Tibial nerve (tissue), 4 donors: ENCODE measurements at regions not wholly inside any gene's neighbourhood (a gene's known extent, or its start where the extent isn't known, plus 50 kb on each side); places are given as distances from the start of the nearest gene placed in this dataset.

Source experiments
- DNase-seq, 2 donors: peaks; one replicate each; pipeline ENCODE4 v3.0.0-alpha.2; 2019; ENCODE audit warnings: low spot score in 2 of 2
- H3K27ac ChIP-seq, 4 donors: fragments of 200-600 bp; sonication (generic) in 3 of 4; one replicate each; pipeline ENCODE4 v1.5.1; 2017 to 2019; ENCODE audit warnings: mild to moderate bottlenecking in 1 of 4
- H3K27me3 ChIP-seq, 2 donors: fragments of 200-600 bp; sonication (generic) in 1 of 2; one replicate each; pipeline versions ENCODE4 v1.5.1 to v1.6.0; 2017 to 2019
- H3K36me3 ChIP-seq, 3 donors: fragments of 200-600 bp; sonication (generic); one replicate each; pipeline ENCODE4 v1.5.1; 2018 to 2019
- H3K4me1 ChIP-seq, 4 donors: fragments of 200-600 bp; sonication (generic) in 3 of 4; one replicate each; pipeline ENCODE4 v1.5.1; 2017 to 2019
- H3K4me3 ChIP-seq, 4 donors: fragments of 200-600 bp; sonication (generic) in 3 of 4; one replicate each; pipeline ENCODE4 v1.5.1; 2017 to 2019; ENCODE audit warnings: mild to moderate bottlenecking in 1 of 4, moderate library complexity in 1 of 4
- H3K9me3 ChIP-seq, 4 donors: fragments of 200-600 bp; sonication (generic) in 3 of 4; one replicate each; pipeline ENCODE4 v1.5.1; 2017 to 2019
- EP300 ChIP-seq, 2 donors: sonication (generic); formaldehyde crosslinking; IDR thresholded peaks; one replicate each; pipeline ENCODE4 v1.6.1; 2017; ENCODE audit warnings: antibody characterized with exemption in 2 of 2, mild to moderate bottlenecking in 1 of 2
- POLR2A ChIP-seq, 2 donors: fragments of 450-650 bp; IDR thresholded peaks; one replicate each; pipeline ENCODE4 v1.6.1; 2017; ENCODE audit warnings: antibody characterized with exemption in 2 of 2, mild to moderate bottlenecking in 2 of 2, moderate library complexity in 2 of 2
- WGBS, 2 donors: methylation state at CpG; one replicate each; pipeline ENCODE4 v1.1.5; 2018; 5-methylcytosine and 5-hydroxymethylcytosine counted together
- TF ChIP-seq, protein P1 (sequence below), 5 experiments: fragments of 200-600 bp in 3 of 5; fragments of 450-650 bp in 2 of 5; sonication (generic) in 3 of 5; IDR thresholded peaks; one replicate each; pipeline ENCODE4 v1.5.1; 2016 to 2019; ENCODE audit warnings: antibody characterized with exemption in 5 of 5, mild to moderate bottlenecking in 3 of 5, moderate library complexity in 2 of 5

DNA sequence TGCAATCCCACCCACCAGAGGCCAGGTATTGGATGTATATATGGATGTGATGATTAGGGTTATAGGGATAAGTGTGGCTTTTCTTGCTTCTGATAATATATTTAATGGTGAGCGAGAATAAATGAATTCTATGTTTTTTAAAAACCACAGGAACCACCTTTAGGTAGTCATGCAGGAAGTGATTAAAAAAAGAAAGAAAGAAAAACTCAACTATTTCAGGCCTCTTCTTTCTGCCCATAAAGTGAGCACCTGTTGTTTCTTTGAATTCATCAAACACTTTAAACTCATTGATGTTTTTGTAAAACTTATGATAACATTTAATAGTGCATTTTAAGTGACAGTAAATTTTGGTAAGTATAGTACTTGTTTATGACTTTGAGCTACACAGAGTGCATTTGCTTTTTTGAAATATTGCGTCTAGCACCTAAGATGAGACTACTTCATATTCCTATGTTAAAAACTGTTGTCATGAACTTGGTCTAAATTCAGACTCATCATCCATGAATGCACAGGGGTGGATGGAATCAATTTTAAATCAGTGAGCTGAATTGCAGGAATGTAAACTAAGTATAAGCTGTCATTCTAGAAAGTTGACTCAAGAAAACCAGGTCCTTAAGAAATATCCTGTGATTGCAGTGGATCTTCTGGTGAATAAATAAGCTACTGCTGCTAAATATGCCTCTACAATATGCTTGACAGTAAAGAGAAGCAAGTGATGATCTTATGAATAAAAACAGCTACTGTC, 764.4 kb upstream of the NECTIN3 start:
- Histone ChIP-seq H3K4me3 (no peak overlapping the region), H3K36me3 (no peaks in the 10 kb centered on the region), H3K9me3 (no peaks in the 10 kb centered on the region), H3K27me3 (no peaks in the 10 kb centered on the region), H3K4me1 (no peaks in the 10 kb centered on the region), H3K27ac (no peak overlapping the region)
- DNase-seq, result no peak
- 87 to 94% methylated on average over 2 of the region's 2 CpGs for WGBS, 2 donors
- no peak for TF ChIP-seq EP300 (IDR thresholded peaks at IDR 0.05)
- TF ChIP-seq, protein P1, sequence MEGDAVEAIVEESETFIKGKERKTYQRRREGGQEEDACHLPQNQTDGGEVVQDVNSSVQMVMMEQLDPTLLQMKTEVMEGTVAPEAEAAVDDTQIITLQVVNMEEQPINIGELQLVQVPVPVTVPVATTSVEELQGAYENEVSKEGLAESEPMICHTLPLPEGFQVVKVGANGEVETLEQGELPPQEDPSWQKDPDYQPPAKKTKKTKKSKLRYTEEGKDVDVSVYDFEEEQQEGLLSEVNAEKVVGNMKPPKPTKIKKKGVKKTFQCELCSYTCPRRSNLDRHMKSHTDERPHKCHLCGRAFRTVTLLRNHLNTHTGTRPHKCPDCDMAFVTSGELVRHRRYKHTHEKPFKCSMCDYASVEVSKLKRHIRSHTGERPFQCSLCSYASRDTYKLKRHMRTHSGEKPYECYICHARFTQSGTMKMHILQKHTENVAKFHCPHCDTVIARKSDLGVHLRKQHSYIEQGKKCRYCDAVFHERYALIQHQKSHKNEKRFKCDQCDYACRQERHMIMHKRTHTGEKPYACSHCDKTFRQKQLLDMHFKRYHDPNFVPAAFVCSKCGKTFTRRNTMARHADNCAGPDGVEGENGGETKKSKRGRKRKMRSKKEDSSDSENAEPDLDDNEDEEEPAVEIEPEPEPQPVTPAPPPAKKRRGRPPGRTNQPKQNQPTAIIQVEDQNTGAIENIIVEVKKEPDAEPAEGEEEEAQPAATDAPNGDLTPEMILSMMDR (IDR thresholded peaks at IDR 0.05), result no peak
- TF ChIP-seq POLR2A (IDR thresholded peaks at IDR 0.05), result no peak

DNA sequence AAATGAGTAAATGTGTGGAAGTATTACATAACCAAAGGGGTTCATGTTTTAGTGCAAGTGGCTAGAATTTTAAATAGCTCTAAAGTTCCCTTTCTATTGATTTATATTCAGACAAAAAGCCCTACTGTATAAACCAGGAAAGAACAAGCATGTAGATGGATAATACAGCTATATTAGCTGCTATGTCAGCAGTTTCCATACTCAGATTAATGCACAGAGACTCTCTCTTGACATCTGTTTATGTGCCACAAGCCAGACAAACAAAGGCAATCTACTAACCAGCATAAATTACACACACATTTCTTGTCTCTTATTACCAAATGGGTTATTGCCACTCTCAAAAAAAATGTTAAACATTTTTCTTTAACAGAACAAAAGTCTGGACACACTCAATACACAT, 760.1 kb upstream of the NECTIN3 start:
- Histone ChIP-seq H3K4me1 (peaks cover 0 to 4% (median 0%) of the 10 kb centered on the region in 4 donors), H3K27ac (no peak overlapping the region), H3K9me3 (no peaks in the 10 kb centered on the region), H3K36me3 (no peaks in the 10 kb centered on the region), H3K4me3 (no peak overlapping the region), H3K27me3 (no peaks in the 10 kb centered on the region)
- no peak for DNase-seq
- TF ChIP-seq, protein P1 (IDR thresholded peaks at IDR 0.05), result no peak
- TF ChIP-seq EP300 (IDR thresholded peaks at IDR 0.05) (no peak), POLR2A (IDR thresholded peaks at IDR 0.05) (no peak)

DNA sequence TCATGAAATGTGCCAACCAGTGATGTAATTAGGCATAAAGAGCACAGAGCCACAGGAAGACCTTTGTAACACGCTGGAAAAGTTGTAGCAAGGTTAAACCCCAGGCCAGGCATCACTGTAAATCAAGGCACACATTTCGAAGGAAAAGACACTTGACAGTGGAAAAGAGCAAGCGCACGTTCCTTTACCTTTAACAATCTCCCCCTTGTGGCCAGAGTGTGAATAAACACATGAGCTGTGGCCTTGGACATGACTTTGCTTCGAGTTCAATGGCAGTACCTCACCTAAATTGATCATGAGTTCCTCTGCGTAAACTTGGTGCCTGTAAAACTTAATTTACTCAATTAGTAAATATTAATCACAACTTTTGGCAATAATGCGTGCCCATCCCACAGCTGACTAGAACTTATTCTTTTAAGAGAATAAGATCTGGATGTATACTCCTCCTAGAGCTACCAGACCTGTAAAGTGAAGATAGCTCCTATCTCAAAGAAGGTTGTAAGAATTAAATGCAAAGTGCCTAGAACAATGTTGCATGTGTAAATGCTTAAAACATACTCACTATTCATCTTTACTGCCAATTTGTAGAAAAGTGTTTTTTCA, 757.0 kb upstream of the NECTIN3 start:
- 28 to 35% methylated on average over 7 of the region's 7 CpGs for WGBS, 2 donors
- peak; percentile 15 to 79 for DNase-seq
- Histone ChIP-seq H3K36me3 (no peaks in the 10 kb centered on the region), H3K9me3 (no peaks in the 10 kb centered on the region), H3K4me3 (no peak overlapping the region), H3K27ac (no peak overlapping the region), H3K27me3 (no peaks in the 10 kb centered on the region), H3K4me1 (peaks cover 0 to 4% (median 0%) of the 10 kb centered on the region in 4 donors)
- no peak for TF ChIP-seq EP300 (IDR thresholded peaks at IDR 0.05)
- TF ChIP-seq, protein P1 (IDR thresholded peaks at IDR 0.05), result peak; percentile 58 to 69 (median 63)
- TF ChIP-seq POLR2A (IDR thresholded peaks at IDR 0.05), result no peak

DNA sequence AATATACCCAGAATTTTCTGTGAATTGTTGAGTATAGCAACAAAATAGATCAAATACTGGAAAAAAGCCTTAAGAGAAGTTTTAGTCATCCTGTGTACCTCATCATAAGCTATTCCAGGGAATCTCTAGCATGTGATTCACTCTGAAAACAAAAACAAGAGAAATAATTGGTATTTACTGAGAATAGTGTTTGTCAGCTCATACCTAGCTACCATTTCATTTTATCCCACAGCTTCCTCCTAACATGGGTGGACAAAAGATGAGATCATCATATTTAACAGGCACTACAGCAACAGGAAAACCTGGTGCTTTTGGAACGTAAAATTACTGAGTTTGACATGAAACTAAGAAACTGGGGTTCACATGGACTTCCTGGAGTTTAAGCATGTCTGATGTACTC, 753.5 kb upstream of the NECTIN3 start:
- TF ChIP-seq, protein P1 (IDR thresholded peaks at IDR 0.05), result no peak
- no peak for TF ChIP-seq POLR2A (IDR thresholded peaks at IDR 0.05)
- H3K36me3 ChIP-seq, result no peaks in the 10 kb centered on the region
- DNase-seq, result no peak
- 69 to 71% methylated on average over 1 of the region's 1 CpG for WGBS, 2 donors
- H3K9me3 ChIP-seq, result no peaks in the 10 kb centered on the region
- H3K4me1 ChIP-seq, result peaks cover 0 to 4% (median 0%) of the 10 kb centered on the region in 4 donors
- H3K27me3 ChIP-seq, result no peaks in the 10 kb centered on the region
- H3K27ac ChIP-seq, result no peak overlapping the region
- no peak overlapping the region for H3K4me3 ChIP-seq

DNA sequence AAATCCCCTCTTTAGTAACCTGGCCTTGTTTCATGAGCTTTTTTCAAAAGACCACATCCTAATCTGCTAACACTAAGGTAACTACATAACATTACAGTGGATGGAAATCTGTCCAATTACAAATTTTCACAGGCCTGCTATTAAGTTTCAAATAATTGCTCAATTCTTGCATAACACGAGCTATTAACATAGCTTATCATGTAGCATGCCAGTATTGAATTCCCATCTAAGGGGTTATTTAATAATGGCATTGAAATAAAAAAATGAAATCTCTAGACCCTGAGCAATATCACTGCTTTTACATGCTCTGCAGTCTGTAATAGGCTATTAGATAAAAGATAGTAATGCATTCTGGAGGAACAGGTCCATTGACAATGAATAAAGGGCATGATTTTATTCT, 748.3 kb upstream of the NECTIN3 start:
- no peaks in the 10 kb centered on the region for H3K9me3 ChIP-seq
- no peak overlapping the region for H3K27ac ChIP-seq
- no peaks in the 10 kb centered on the region for H3K4me1 ChIP-seq
- no peaks in the 10 kb centered on the region for H3K27me3 ChIP-seq
- WGBS, 2 donors, result 56 to 65% methylated on average over 1 of the region's 1 CpG
- no peak for TF ChIP-seq EP300 (IDR thresholded peaks at IDR 0.05)
- no peak for TF ChIP-seq POLR2A (IDR thresholded peaks at IDR 0.05)
- TF ChIP-seq, protein P1 (IDR thresholded peaks at IDR 0.05), result no peak
- no peak for DNase-seq
- no peaks in the 10 kb centered on the region for H3K36me3 ChIP-seq
- H3K4me3 ChIP-seq, result no peak overlapping the region
